ENCODE measurements at regions not wholly inside any gene's neighbourhood (a gene's known extent, or its start where the extent isn't known, plus 50 kb on each side); places are given as distances from the start of the nearest gene placed in this dataset.
"Not testable (repeated sequence)": the region's sequence is repeated elsewhere in the genome, so short reads cannot be mapped to it uniquely, and the experiment has no call there.

GRCh38 chr9:62566430-62566829 is 1376.6 kb downstream of the SPATA31A7 start:
- H3K4me1 ChIP-seq (ENCODE audit: control insufficient read depth, insufficient read depth, low read length); H2BK20ac ChIP-seq (ENCODE audit: low read depth, low read length); H3K4me3 ChIP-seq (ENCODE audit: insufficient read depth, low read depth, low read length); H3K9me3 ChIP-seq (ENCODE audit: control insufficient read depth, insufficient read depth, low read length); H4K91ac ChIP-seq (ENCODE audit: insufficient read depth, low read depth, low read length); POLR2A ChIA-PET (ENCODE audit: unreplicated experiment); H3K27ac ChIP-seq (ENCODE audit: insufficient read depth, low read length); H2BK120ac ChIP-seq (ENCODE audit: low read depth, low read length); H3K56ac ChIP-seq (ENCODE audit: extremely low read depth, insufficient read depth, low read length); ATAC-seq (ENCODE audit: low read depth); H3K18ac ChIP-seq (ENCODE audit: low read depth, low read length); H4K20me1 ChIP-seq (ENCODE audit: insufficient read depth, low read length); H3K14ac ChIP-seq (replicated peaks; ENCODE audit: low read depth, low read length); H2BK5ac ChIP-seq (ENCODE audit: low read depth, low read length, poor library complexity, severe bottlenecking); H2AK5ac ChIP-seq (ENCODE audit: low read depth, low read length); H2AK9ac ChIP-seq (replicated peaks; ENCODE audit: low read depth, low read length, poor library complexity); H3K9me1 ChIP-seq (ENCODE audit: insufficient read depth, low read length); H3K23ac ChIP-seq (ENCODE audit: low read depth, low read length); dilution Hi-C loops (cut with HindIII; ENCODE audit: low sequenced_read_pairs, unreplicated experiment); H4K5ac ChIP-seq (ENCODE audit: low read depth, low read length); H3K4ac ChIP-seq (ENCODE audit: low read depth, low read length); in situ Hi-C loops (cut with MboI; ENCODE audit: low sequenced_read_pairs); H3K4me2 ChIP-seq (ENCODE audit: low read depth, low read length); DNase-seq; H3K9ac ChIP-seq (ENCODE audit: low read depth, low read length); H3K79me1 ChIP-seq (ENCODE audit: low read depth in 1 of 2, low read length in 2 of 2); H4K8ac ChIP-seq (ENCODE audit: low read depth in 2 of 2, low read length in 2 of 2); H2AFZ ChIP-seq (replicated peaks; ENCODE audit: low read length, poor library complexity); intact Hi-C loops (cut with micrococcal nuclease); H3K27me3 ChIP-seq (ENCODE audit: control insufficient read depth, insufficient read depth, low read length); CTCF ChIA-PET; H3K36me3 ChIP-seq (ENCODE audit: control insufficient read depth, insufficient read depth, low read length); BruUV-seq (replicated peaks); H2BK15ac ChIP-seq (ENCODE audit: low read depth, low read length): not testable (repeated sequence)
- no CpG with 5 or more reads among the region's 4 CpGs for WGBS, 2 experiments (ENCODE audit: extremely low coverage in 2 of 2, insufficient read length in 1 of 2)

GRCh38 chr9:62597128-62597527 is 1407.3 kb downstream of the SPATA31A7 start:
- H4K20me1 ChIP-seq (ENCODE audit: insufficient read depth, low read length); ATAC-seq (ENCODE audit: low read depth); H2BK5ac ChIP-seq (ENCODE audit: low read depth, low read length, poor library complexity, severe bottlenecking); H2BK20ac ChIP-seq (ENCODE audit: low read depth, low read length); H3K14ac ChIP-seq (replicated peaks; ENCODE audit: low read depth, low read length); DNase-seq; CTCF ChIA-PET; dilution Hi-C loops (cut with HindIII; ENCODE audit: low sequenced_read_pairs, unreplicated experiment); H3K18ac ChIP-seq (ENCODE audit: low read depth, low read length); H3K9me1 ChIP-seq (ENCODE audit: insufficient read depth, low read length); H3K56ac ChIP-seq (ENCODE audit: extremely low read depth, insufficient read depth, low read length); H3K27me3 ChIP-seq (ENCODE audit: control insufficient read depth, insufficient read depth, low read length); H2AK9ac ChIP-seq (replicated peaks; ENCODE audit: low read depth, low read length, poor library complexity); H3K23ac ChIP-seq (ENCODE audit: low read depth, low read length); H3K36me3 ChIP-seq (ENCODE audit: control insufficient read depth, insufficient read depth, low read length); H3K4me1 ChIP-seq (ENCODE audit: control insufficient read depth, insufficient read depth, low read length); H3K9ac ChIP-seq (ENCODE audit: low read depth, low read length); POLR2A ChIA-PET (ENCODE audit: unreplicated experiment); H2BK120ac ChIP-seq (ENCODE audit: low read depth, low read length); H3K27ac ChIP-seq (ENCODE audit: insufficient read depth, low read length); H2AFZ ChIP-seq (replicated peaks; ENCODE audit: low read length, poor library complexity); H4K8ac ChIP-seq (ENCODE audit: low read depth in 2 of 2, low read length in 2 of 2); H4K5ac ChIP-seq (ENCODE audit: low read depth, low read length); in situ Hi-C loops (cut with MboI; ENCODE audit: low sequenced_read_pairs); H3K4ac ChIP-seq (ENCODE audit: low read depth, low read length); H4K91ac ChIP-seq (ENCODE audit: insufficient read depth, low read depth, low read length); H3K9me3 ChIP-seq (ENCODE audit: control insufficient read depth, insufficient read depth, low read length); H2AK5ac ChIP-seq (ENCODE audit: low read depth, low read length); H3K79me1 ChIP-seq (ENCODE audit: low read depth in 1 of 2, low read length in 2 of 2); H2BK15ac ChIP-seq (ENCODE audit: low read depth, low read length); BruUV-seq (replicated peaks); H3K4me2 ChIP-seq (ENCODE audit: low read depth, low read length); H3K4me3 ChIP-seq (ENCODE audit: insufficient read depth, low read depth, low read length); intact Hi-C loops (cut with micrococcal nuclease): not testable (repeated sequence)
- no CpG with 5 or more reads among the region's 16 CpGs for WGBS, 2 experiments (ENCODE audit: extremely low coverage in 2 of 2, insufficient read length in 1 of 2)
